GM18517 (cell line): ENCODE measurements at regions not wholly inside any gene's neighbourhood (a gene's known extent, or its start where the extent isn't known, plus 50 kb on each side); places are given as distances from the start of the nearest gene placed in this dataset.
"Not testable (repeated sequence)": the region's sequence is repeated elsewhere in the genome, so short reads cannot be mapped to it uniquely, and the experiment has no call there.

Experiments
- ATAC-seq: cut with Tn5 transposase; IDR thresholded peaks from one replicate; pipeline ENCODE4 v1.9.1; 2021; ENCODE audit warnings: mild to moderate bottlenecking, moderate library complexity; ENCODE audit not compliant: unreplicated experiment

- no peak for ATAC-seq
Measured at GRCh38 chr4:124432500-124432899, 280.0 kb downstream of the ANKRD50 start.

GRCh38 chr4:124433044-124433443 is 279.5 kb downstream of the ANKRD50 start:
- no peak for ATAC-seq

- ATAC-seq: no peak
Measured at GRCh38 chr4:124433500-124433899, 279.0 kb downstream of the ANKRD50 start.

- ATAC-seq: no peak
Measured at GRCh38 chr4:124435274-124435950, 277.1 kb downstream of the ANKRD50 start.

GRCh38 chr4:124437853-124438495 is 274.6 kb downstream of the ANKRD50 start:
- ATAC-seq: no peak

- ATAC-seq: no peak
Measured at GRCh38 chr4:124445071-124445470, 267.5 kb downstream of the ANKRD50 start.

GRCh38 chr4:124449881-124450280 is 262.7 kb downstream of the ANKRD50 start:
- ATAC-seq: no peak

GRCh38 chr4:124450851-124451250 is 261.7 kb downstream of the ANKRD50 start:
- no peak for ATAC-seq

GRCh38 chr4:124454772-124455270 is 257.7 kb downstream of the ANKRD50 start:
- no peak for ATAC-seq

- no peak for ATAC-seq
Measured at GRCh38 chr4:124455671-124456070, 256.9 kb downstream of the ANKRD50 start.

GRCh38 chr4:124459196-124459940 is 253.2 kb downstream of the ANKRD50 start:
- ATAC-seq: no peak

- no peak for ATAC-seq
Measured at GRCh38 chr4:124459941-124460310, 252.6 kb downstream of the ANKRD50 start.

- not testable (repeated sequence) for ATAC-seq
Measured at GRCh38 chr4:124461592-124461991, 250.9 kb downstream of the ANKRD50 start.

GRCh38 chr4:124462954-124463828 is 249.3 kb downstream of the ANKRD50 start:
- no peak for ATAC-seq

- no peak for ATAC-seq
Measured at GRCh38 chr4:124464836-124465235, 247.7 kb downstream of the ANKRD50 start.

GRCh38 chr4:124468360-124468759 is 244.2 kb downstream of the ANKRD50 start:
- ATAC-seq: no peak

GRCh38 chr4:124469981-124470380 is 242.6 kb downstream of the ANKRD50 start:
- ATAC-seq: no peak

GRCh38 chr4:124478470-124478869 is 234.1 kb downstream of the ANKRD50 start:
- no peak for ATAC-seq

GRCh38 chr4:124480061-124480460 is 232.5 kb downstream of the ANKRD50 start:
- no peak for ATAC-seq

- no peak for ATAC-seq
Measured at GRCh38 chr4:124481123-124481522, 231.4 kb downstream of the ANKRD50 start.
